ENCODE measurements at regions not wholly inside any gene's neighbourhood (a gene's known extent, or its start where the extent isn't known, plus 50 kb on each side); places are given as distances from the start of the nearest gene placed in this dataset.
A peak's percentile ranks its signal among the peaks of the same experiment; 100 is the strongest.

DNA sequence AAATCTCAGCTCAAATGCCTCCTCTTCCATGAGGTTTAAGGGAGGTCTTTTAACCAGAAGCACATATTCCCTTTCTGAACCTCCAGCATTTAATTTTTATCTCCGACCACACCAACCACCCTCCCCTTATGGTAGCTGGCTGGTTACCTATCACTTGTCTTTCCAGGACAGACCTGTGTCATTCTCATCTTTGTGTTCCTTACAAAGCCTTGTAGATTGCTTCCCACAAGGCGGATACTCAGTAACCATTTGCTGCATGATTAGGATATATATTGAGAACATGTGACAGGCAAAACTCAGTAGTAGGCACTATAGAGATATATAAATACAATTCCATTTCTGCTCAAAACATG is 119.5 kb downstream of the RPL22L1 start (continued):
- TF ChIP-seq, protein P1, sequence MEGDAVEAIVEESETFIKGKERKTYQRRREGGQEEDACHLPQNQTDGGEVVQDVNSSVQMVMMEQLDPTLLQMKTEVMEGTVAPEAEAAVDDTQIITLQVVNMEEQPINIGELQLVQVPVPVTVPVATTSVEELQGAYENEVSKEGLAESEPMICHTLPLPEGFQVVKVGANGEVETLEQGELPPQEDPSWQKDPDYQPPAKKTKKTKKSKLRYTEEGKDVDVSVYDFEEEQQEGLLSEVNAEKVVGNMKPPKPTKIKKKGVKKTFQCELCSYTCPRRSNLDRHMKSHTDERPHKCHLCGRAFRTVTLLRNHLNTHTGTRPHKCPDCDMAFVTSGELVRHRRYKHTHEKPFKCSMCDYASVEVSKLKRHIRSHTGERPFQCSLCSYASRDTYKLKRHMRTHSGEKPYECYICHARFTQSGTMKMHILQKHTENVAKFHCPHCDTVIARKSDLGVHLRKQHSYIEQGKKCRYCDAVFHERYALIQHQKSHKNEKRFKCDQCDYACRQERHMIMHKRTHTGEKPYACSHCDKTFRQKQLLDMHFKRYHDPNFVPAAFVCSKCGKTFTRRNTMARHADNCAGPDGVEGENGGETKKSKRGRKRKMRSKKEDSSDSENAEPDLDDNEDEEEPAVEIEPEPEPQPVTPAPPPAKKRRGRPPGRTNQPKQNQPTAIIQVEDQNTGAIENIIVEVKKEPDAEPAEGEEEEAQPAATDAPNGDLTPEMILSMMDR (IDR thresholded peaks at IDR 0.05), result no peak
- TF ChIP-seq GATA2 (CRISPR knock-in tag; IDR thresholded peaks at IDR 0.05), result no peak
- TF ChIP-seq, protein P2, sequence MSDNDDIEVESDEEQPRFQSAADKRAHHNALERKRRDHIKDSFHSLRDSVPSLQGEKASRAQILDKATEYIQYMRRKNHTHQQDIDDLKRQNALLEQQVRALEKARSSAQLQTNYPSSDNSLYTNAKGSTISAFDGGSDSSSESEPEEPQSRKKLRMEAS (IDR thresholded peaks at IDR 0.05; ENCODE audit: low read depth), result no peak

DNA sequence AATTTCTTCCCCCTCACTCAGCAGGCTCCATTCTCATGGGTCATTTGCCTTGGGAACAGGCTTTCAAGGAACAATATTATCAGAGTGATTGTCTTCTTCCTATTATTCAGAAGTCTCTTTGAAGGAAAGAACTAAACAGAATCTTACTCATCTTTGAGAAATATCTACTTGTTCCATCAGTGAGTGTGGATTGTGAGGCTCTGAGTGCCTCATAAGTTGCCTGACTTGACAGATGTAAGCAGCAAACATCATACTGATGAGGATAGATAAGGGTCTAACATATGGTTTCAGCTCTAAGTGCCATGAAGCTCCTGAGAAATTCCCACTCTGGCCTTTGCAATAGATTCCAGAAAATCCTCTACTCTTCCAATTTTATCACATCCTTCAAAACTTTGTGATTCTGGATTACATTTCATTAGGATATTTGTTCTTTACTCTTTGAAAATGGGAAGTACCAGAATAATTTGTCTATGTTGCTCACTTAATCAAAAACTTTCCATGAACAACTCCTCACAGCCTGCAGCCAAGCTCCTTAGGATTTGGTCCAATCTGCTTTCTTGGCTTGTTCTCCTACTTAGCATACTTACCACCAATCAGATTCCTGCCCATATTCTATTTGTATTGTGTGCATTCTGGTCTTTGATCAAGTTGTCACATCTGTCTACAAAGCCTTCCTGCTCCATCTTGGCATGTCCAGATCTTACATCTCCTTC is 120.1 kb downstream of the RPL22L1 start:
- Histone ChIP-seq H3K9me3 (no peaks in the 10 kb centered on the region), H2AFZ (ENCODE audit: low read depth) (no peak overlapping the region), H4K20me1 (ENCODE audit: insufficient read depth) (no peaks in the 10 kb centered on the region), H3K36me3 (replicated peaks in 1 of 2; ENCODE audit: control insufficient read depth in 1 of 2, insufficient read depth in 2 of 2, low read length in 1 of 2) (no peaks in the 10 kb centered on the region), H3K4me1 (ENCODE audit: control insufficient read depth in 1 of 2, insufficient read depth in 2 of 2, low read depth in 1 of 2, low read length in 1 of 2) (peaks cover 23 to 63% of the 10 kb centered on the region in 2 experiments), H3K79me2 (ENCODE audit: insufficient read depth) (no peaks in the 10 kb centered on the region), H3F3A (replicated peaks; ENCODE audit: insufficient read depth) (peaks cover 66% of the 10 kb centered on the region), H3K27me3 (ENCODE audit: insufficient read depth) (no peaks in the 10 kb centered on the region), H3K4me2 (peak overlapping the region; percentile 38; the same call in 1 of the 2 replicates), H3K4me3 (ENCODE audit: low read depth in 2 of 2, low read length in 1 of 2) (no peak overlapping the region), H3K27ac (ENCODE audit: low read depth in 2 of 2, low read length in 1 of 2) (peak overlapping the region in 1 of 2 experiments; percentile 92; a peak in 3 of 4 replicates), H3K9ac (no peak overlapping the region), H3K9me2 (no peaks in the 10 kb centered on the region)
- TF ChIP-seq, protein P3, sequence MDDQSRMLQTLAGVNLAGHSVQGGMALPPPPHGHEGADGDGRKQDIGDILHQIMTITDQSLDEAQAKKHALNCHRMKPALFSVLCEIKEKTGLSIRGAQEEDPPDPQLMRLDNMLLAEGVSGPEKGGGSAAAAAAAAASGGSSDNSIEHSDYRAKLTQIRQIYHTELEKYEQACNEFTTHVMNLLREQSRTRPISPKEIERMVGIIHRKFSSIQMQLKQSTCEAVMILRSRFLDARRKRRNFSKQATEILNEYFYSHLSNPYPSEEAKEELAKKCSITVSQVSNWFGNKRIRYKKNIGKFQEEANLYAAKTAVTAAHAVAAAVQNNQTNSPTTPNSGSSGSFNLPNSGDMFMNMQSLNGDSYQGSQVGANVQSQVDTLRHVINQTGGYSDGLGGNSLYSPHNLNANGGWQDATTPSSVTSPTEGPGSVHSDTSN (IDR thresholded peaks at IDR 0.05), result peak; percentile 88
- TF ChIP-seq GABPA (IDR thresholded peaks at IDR 0.05; ENCODE audit: low read depth) (no peak), ELF1 (IDR thresholded peaks at IDR 0.05) (no peak), RAD21 (IDR thresholded peaks at IDR 0.05; ENCODE audit: low read length) (no peak), TCF12 (IDR thresholded peaks at IDR 0.05) (peak; percentile 86), CHD2 (IDR thresholded peaks at IDR 0.05; ENCODE audit: low read length, partially characterized antibody) (no peak), RXRA (IDR thresholded peaks at IDR 0.05; ENCODE audit: borderline replicate concordance, low read depth) (0 out of 2 replicates have a peak, but pooled peaks have one; percentile 26), NFIC (IDR thresholded peaks at IDR 0.05; ENCODE audit: borderline replicate concordance) (peak; percentile 31; the same call in 1 of the 2 replicates), FOSL2 (IDR thresholded peaks at IDR 0.05; ENCODE audit: borderline replicate concordance, low read depth) (no peak), RFX5 (IDR thresholded peaks at IDR 0.05; ENCODE audit: low read length) (no peak), POLR2AphosphoS5 (IDR thresholded peaks at IDR 0.05; ENCODE audit: low read depth, low read length) (no peak), SIN3A (IDR thresholded peaks at IDR 0.05; ENCODE audit: borderline replicate concordance, low read depth, low read length) (no peak), EP300 (IDR thresholded peaks at IDR 0.05; ENCODE audit: borderline replicate concordance in 1 of 2, low read depth in 1 of 2, low read length in 1 of 2) (peak in 1 of 2 experiments; percentile 72; a peak in 1 of 4 replicates), JUND (IDR thresholded peaks at IDR 0.05) (peak; percentile 57)
- TF ChIP-seq, protein P4, sequence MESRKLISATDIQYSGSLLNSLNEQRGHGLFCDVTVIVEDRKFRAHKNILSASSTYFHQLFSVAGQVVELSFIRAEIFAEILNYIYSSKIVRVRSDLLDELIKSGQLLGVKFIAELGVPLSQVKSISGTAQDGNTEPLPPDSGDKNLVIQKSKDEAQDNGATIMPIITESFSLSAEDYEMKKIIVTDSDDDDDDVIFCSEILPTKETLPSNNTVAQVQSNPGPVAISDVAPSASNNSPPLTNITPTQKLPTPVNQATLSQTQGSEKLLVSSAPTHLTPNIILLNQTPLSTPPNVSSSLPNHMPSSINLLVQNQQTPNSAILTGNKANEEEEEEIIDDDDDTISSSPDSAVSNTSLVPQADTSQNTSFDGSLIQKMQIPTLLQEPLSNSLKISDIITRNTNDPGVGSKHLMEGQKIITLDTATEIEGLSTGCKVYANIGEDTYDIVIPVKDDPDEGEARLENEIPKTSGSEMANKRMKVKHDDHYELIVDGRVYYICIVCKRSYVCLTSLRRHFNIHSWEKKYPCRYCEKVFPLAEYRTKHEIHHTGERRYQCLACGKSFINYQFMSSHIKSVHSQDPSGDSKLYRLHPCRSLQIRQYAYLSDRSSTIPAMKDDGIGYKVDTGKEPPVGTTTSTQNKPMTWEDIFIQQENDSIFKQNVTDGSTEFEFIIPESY (IDR thresholded peaks at IDR 0.05; ENCODE audit: borderline replicate concordance, low read depth), result no peak
- TF ChIP-seq, protein P2 (IDR thresholded peaks at IDR 0.05; ENCODE audit: low read depth), result no peak
- TF ChIP-seq, protein P1 (IDR thresholded peaks at IDR 0.05), result no peak
- no peak for DNase-seq
- ChIA-PET POLR2A (no interaction called here), CTCF (interaction anchor here (1.0 to 1.5 kb wide), 2 partner anchors 15 to 62 kb away, joined by 4 read pairs; no protein-coding TSS in a partner anchor)

Data from SK-N-SH (cell line).